HG03439 (cell line): ENCODE measurements at regions not wholly inside any gene's neighbourhood (a gene's known extent, or its start where the extent isn't known, plus 50 kb on each side); places are given as distances from the start of the nearest gene placed in this dataset.

Experiments used
- ATAC-seq: cut with Tn5 transposase; IDR thresholded peaks from one replicate; pipeline ENCODE4 v1.9.1; 2021; ENCODE audit warnings: mild to moderate bottlenecking, moderate library complexity; ENCODE audit not compliant: unreplicated experiment

DNA sequence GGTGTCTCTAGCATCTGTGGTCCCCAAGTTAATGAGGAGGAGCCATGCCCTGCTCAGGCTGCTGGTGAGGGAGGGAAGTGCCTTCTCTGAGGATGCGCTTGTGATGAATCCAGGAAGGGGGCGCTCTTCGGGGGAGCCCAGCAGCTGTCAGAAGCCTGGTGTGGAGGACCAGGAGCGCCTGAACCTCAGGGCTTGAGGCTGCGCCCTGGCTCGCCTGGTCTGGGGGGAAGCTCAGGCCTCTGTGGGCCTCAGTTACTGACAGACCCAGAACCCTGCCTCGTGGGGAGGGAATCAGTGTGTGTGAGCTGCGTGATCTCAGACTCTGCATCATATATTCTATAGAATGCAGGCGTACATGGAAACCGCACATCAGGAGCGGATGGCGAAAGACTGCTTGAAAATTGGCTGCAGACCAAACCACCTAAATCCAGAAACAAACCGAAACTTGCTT is 126.1 kb downstream of the SEC14L1 start:
- no peak for ATAC-seq

DNA sequence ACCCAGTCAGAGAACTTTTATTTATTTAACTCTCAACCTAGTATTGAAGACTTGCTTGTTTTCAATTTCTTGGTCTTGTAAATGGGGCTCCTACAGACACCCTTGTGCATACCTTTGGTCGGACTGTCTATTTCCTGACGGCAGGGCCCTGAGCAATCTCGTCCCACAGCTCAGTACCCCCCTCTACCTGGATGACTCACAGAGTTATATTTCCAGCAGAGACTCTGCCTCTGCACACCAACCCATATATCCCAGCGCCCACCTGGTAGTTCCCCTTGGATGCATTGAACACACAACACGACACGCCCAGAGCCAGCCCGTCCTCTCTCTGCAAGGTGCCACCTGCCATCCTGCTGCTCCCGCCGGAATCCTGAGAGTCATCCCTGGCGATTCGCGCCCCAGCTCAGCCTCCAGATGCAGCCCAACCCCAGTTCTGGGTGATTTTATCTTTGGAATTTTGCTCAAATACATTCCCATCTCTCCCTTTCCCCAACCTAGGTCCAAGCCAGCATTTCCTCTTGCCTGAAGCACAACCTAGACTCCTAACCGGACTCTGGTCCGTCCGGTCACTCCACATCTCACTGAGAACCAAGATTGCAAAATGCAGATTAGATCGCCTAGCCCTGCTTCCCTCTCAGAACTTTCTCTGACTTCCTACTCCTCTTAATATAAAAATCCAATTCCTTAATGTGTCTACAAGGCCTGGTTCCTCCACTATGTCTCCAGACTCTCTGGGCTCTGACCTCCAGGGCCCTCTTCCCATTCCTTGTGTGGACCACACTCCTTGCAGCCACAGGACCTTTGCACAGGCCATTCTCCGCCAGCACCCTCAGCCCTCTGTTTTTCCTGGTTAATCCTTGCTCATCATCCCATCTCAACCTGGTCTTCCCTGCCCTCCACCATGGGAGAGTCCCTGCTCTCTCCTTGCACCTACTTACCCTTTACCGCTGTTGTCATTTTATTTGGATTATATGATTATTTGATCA is 129.2 kb downstream of the SEC14L1 start:
- no peak for ATAC-seq

DNA sequence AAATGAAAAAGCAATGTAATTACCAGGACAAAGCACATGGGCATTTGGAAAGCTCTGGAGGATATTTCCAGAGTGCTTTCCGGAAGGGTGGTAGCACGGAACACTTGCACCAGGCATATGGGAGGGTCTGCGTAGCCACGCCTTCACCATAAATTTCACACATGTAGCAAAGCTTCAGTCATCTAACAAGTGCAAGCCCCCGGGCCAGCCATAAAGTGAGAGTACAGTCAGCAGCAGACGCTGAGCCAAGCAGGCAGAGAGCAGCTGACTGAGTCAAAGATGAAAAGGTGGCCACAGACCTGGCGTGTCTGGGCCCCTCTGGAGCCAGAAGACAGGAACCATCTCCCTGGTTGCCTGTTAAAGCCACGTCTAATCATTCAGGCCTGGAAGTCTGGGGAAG is 130.6 kb downstream of the SEC14L1 start:
- ATAC-seq = no peak

DNA sequence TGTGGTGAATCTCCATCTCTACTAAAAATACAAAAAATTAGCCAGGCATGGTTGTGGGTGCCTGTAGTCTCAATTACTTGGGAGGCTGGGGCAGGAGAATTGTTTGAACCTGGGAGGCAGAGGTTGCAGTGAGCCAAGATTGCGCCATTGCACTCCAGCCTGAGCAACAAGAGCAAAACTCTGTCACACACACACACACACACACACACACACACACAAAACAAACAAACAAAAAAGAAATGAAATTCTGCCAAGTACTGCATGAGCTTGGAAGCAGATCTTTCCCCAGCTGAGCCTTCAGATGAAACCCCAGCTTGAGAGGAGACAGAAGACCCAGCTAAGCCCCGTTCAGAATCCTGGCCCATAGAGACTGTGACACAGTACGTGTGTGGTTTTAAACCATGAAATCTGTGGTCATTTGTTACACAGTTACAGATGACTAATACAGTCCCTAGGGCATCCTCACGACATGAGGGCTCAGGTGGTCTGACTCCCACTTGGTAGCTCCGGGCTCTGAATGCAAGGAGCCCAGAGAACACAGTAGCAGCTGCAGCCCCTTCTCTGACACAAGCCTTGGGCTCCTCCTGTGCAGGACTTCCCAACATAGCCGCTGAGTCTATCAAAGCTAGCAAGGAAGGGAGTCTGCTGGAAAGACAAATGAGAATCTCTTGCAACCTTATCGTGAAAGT is 132.8 kb downstream of the SEC14L1 start:
- ATAC-seq = no peak

DNA sequence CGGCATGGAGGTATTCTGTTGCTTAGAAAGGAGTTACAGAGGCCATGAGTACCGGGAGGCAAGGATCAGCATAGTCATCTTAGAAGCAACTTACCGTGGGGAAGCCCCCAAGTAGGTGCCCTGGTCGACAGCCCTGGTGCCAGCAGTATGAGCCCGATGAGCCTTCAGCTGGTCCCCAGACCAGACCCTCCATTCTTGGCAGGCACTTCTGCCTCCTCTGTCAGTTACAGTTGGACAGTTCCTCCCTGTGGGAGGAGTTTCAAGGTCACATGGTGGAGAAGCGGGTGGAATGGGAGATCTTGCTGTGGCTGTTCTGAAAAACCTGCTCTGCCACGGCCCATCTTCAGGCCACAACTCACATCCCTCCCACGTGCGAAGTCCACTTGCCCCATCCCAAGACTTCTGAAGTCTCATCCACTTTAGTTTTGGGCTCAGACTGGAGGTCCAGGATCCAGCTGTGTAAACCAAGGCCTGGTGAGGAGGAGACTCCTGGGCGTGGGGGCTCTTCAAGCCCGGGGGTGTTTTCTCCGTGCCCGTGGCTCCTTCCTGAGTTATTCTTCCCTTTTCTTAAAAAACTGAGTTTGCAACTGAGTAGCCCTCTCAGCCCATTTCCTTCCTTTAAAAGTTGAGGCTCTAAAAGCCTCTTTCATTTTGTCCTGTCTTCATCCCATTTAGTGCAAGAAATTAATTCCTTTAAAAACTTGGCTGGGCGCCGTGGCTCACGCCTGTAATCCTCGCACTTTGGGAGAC is 133.5 kb downstream of the SEC14L1 start:
- no peak for ATAC-seq

DNA sequence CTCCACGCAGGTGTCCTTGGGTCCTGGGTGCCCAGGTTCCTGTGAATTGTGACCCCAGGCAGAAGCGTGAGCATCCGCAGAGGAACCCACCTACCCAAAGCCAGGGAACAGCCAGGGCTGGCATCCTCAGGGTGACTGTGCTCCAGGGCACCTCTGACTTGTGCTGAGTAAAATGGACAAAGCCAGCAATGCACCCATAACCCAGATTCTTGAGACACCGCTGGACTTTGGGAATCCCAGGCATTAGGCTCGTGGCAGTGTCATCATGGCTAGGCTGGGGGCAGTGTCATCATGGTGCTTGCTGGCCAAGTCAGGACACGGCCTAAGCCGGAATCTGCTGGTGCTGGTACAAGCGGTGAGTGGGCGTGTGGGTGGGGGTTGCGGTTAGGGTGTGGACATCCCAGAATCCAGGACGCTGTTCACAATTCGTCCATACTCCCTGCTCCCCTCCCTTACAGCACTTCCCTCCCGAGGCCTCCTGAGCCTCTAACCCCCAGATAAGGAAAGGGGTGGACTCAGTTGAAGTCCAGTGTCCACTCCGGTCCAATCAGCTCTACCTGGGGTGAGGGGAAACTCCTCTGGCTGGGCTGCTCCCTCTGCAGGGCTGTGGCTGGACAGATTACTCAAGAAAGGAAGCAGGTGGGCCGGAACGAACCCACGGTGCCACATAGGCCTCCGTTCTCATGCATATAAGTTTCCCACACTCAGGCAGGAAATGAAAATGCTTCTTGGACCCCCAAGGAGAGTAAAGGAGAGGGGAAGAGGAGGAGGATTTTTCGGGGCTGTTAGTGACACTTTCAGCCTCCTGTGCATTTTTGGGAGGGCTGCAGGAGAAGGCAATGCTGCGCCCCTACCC is 138.9 kb downstream of the SEC14L1 start:
- ATAC-seq = no peak

DNA sequence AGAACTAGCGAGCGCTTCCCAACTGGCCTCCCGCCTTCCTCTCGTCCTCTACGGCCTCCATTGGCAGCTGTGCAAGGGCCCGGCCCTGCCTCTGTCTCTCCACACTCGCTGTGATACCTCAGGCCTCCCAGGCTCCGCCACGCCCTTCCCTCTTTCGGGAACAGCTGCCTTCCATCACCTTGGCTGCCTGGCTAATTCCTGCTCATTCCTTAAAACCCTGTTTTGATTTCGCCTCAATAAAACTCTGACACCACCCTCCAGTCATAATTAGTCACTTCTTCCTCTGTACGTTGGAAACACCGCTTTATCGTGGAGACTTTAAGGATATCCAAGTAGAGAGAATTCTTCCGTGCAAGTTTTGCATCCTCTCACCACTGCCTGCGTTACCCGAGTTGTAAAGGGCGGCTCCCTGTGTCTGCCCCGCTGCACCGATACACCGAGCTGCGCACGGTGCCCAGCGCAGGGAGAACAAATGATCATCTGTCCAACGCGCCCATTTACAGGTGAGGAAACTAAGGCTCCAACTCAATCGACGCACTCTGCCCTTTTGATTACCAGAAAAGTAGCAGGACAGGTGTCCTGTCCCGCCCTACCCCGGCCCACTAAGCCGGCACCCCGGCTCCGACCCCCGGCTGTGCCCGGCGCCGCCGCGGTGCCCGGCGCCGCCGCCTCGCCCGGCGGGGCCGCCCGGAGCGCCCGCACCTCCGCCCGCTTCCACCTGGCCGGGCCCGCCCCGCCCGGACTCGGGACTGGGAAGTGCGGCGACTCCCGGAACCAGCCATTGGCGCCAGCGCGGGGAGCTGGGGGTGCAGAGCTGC is 139.7 kb downstream of the SEC14L1 start:
- ATAC-seq = no peak

DNA sequence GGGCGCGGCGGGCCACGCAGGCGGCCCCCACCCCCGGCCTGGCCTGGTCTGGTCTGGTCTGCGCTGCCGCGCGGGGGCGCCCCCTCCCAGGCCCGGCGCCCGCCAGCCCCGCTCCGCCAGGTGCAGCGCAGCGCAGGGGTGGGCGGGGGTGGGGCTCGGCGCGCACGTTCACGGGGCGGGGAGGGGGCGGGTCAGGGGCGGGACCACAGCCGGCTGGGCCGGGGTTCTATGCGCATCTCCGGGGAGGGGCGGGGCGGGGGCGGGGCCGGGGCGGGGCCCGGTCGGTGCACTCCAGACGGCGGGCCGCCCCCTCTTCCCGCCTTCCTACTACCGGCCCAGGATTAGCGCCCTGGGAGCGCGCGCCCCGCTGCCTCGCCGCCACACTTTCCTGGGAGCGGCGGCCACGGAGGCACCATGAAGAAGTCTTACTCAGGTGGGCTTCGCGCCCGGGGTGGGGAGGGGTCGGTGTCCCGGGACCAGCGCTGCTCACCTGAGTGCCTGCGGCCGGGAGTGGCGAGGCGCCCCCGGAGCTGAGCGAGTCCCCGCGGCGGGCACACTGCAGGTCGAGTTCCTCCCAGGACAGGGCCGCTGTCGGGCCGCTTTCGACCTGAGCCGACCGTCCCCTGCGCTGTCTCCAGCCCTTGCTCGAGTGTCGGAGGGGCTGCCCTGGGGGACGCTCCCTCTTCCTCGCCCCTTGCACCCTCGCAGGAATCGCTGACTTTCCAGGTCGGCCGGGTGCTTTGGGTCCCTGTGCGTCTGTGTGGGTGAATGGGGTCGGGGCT is 140.5 kb downstream of the SEC14L1 start:
- peak; percentile 53 for ATAC-seq

DNA sequence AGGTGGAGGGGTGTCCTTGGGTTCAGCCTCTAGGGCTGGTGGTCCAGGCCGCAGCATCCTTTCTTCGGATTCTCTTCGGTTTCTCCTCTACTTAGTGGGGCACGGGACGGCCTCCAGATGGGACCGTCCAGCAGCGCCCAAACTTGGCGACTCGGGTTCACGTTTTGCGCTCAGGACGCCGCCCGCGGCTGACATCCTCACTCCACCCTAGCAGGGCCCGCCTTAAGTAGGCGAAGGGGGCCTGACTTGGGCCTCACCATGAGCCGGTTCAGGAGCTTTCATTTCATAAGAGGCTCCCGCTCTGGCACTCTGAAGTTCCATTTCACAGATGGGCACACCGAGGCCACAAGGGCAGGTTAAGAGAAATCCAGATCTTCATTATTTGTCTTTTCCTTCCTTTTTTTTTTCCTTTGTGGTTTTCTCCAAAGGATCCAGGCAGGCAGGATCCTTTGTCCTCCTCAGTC is 141.2 kb downstream of the SEC14L1 start:
- ATAC-seq = peak; percentile 5

DNA sequence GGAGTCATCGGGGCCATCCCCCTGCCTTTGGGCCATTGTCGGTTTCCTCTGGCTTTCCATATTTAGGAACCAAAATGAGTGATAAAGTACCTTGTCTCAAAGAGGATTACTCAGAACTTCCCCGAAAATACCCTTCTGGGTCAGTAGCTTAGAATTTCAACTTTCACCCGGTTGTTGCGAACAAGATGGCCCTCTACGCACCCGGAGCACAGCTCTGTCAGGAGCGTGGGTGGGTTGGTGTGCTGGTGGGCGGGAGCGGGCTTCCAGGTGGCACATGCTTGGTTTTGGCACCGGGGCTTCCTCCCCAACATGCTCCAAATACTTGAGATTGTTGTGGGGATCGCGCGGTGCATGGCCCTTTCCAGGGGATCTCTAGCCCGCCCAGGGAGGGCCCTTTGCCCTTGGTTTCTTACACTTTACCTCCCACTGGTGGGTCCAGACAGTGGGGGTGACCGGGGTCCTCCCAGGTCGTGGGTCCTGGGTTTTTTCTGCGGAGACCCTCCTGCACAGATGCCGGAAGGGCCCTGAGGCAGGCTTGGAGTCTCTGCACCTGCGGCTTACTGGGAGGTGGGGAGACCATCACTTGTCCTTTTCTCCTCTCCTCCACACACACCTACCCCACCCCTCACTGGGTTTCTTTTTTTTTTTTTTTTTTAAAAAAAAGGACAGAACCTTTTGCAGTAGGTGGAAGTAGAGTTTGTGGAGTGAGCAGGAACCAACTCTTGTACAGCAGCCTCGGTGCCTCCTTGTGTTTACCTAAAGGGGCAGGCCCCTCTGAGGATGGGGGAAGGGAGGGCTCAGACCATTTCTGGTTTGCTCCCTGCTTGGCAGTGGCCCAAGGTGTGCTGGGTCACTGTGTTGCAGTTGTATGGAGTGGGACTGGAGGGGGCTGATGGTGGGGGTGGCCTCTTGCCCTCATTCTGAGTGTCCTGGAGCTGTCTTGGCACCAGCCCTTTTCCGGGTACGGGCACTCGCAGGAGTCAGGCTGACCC is 142.1 kb downstream of the SEC14L1 start:
- no peak for ATAC-seq

DNA sequence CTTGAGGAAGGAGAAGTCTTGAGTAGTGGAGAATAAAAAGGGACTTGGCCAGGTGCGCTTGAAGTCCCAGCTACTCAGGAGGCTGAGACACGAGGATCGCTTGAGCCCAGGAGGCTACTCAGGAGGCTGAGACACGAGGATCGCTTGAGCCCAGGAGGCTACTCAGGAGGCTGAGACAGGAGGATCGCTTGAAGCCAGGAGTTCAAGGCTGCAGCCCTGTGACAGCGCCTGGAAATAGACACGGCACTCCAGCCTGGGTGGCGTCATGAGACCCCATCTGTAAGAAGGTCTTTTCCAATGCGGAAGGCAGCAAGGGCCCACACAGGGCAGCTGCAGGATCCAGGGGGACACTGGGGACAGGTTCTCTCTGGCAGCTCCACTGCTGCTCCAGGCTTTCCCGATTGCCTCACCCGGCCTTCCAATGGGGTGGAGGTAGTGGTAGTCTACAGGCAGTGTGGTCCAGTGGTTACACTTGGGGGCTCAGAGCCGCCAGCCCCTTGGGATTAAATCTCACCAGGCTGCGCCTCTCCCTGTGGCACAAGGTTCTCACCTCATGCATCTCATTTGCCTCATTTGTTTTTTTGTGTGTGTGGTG is 143.4 kb downstream of the SEC14L1 start:
- no peak for ATAC-seq

DNA sequence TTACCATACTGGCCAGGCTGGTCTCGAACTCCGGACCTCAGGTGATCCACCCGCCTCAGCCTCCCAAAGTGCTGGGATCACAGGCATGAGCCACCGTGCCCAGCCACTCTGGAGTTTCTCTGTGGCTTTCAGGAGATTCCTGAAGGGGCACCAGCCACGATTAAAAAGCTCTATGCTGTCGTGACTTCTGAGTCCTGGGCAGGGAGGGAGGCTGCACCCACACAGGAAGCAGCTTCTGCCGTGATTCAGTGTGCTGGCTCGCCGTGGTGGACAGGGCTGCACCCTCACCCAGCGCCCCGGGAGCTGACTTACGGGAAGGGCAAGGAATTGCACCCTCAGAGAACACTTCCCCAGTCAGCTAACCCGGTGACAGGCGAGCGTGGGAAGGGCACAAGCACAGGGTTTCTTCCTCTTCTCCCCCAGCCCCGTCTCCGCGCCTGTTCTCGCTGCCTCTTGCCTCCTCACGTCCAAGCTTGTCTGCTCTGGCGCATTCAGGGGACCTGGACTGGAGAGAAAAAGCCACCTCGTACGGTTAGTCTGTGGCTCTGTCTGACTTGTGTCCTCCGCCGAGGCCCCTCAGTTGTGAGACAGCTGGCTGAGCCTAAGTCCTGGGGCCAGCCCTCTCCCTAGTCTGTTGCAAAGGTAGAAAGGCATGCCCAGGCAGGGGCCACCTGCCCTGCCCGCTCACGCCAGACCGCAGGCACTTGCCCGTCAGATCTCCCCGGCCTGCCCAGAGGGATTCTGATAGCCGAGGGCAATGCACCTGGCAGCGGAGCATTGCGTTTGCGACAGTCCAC is 145.0 kb downstream of the SEC14L1 start:
- ATAC-seq = no peak

DNA sequence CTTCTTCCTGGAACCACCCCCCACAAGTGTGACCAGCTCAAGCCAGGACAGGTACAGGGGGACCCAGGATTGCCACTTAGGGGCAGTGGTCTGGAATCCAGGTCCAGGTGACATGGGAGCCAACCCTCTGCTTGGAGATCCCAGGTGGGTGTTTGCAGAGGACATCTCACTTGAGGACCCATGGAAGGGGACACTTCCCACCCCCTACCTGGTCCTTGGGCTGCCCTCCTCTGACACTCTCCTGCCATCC is 145.5 kb downstream of the SEC14L1 start:
- no peak for ATAC-seq

DNA sequence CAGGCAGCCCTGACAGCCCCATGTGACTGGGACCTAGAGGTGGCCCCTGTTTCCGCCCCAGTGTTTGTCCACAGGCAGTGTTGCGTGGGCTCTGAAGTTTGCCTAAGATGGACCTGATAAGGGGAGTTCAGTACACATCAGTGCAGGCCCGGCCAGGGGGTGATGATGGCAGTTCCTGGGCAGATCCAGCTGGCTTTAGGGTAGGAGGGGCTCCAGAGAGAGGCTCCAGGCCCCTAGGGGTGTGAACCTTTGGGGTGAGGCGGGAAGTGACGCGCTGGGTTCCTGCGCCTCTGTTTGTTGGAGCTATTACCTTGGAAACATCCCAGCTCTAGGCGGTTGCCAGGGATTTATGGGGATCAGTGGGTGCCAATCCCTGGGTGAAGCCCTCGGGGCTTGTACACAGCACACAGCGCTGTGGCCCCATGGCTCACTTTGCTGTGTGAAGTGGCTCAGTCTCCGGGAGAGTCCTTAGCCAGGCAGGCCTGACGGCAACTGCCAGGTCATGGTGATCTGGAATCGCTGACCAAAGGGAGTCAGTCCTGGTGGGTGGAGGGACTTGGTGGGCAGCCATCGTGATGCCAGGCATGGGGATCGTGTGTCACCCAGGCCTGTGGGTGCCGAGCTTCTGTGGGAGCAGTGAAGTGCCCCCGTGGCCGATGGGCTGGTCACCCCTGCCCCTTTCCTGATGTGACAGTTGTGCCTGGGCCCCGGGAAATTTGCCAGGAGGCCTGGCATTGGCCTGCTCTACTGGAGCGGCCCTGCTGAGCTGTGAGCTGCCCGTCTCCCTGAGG is 146.1 kb downstream of the SEC14L1 start:
- ATAC-seq = no peak

DNA sequence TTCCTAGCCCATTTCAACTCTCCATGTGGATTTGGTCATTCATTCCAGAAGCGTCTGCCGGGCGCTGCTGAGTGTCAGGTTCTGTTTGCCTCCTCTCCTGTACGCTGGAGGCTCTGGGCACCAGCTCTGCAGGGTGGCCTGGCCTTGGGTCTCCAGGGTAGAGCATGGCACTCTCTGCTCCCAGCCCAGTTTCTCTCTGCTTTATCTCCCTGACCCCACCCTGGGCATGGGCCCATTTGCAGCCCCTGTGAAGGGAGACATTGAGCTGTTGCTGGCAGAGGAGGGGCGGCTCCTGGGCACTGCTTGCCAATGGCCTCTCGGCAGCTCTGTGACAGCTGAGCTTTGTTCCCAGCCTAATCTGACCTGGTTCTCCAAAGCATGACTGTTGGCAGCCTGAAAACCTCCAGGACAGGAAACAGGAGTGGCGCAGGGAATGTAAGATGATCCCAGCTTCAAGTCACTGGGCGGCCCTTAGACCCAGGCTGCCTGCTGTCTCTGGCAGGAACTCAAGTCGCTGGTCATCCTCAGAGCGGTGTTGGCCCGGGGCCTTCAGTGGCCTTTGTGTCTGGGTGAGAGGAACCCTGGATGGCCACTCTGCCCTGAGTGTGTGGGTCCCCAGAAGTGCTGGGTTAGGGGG is 146.8 kb downstream of the SEC14L1 start:
- no peak for ATAC-seq
